ENCODE measurements at regions not wholly inside any gene's neighbourhood (a gene's known extent, or its start where the extent isn't known, plus 50 kb on each side); places are given as distances from the start of the nearest gene placed in this dataset.

- TF ChIP-seq CHD7 (IDR thresholded peaks at IDR 0.05; ENCODE audit: insufficient replicate concordance, low read length) (no peak), SRF (IDR thresholded peaks at IDR 0.05; ENCODE audit: low read depth, low read length) (no peak), BCL11A (IDR thresholded peaks at IDR 0.05; ENCODE audit: low read depth in 2 of 2, low read length in 2 of 2) (no peak)
Measured at GRCh38 chr17:14011740-14012405, 57.4 kb upstream of the COX10 start (continued).

All from H1 (cell line).